WI38 (cell line): ENCODE measurements at regions not wholly inside any gene's neighbourhood (a gene's known extent, or its start where the extent isn't known, plus 50 kb on each side); places are given as distances from the start of the nearest gene placed in this dataset.

Experiments used
- H3K4me3 ChIP-seq: 2 replicates; pipeline ENCODE4 v1.5.1; 2011; ENCODE audit warnings: low read depth, mild to moderate bottlenecking, control low read depth, low read length
- TF ChIP-seq, protein P1 (sequence below): IDR thresholded peaks from 2 replicates; pipeline ENCODE4 v1.5.1; 2012; ENCODE audit warnings: low read depth, mild to moderate bottlenecking, control low read depth, low read length

DNA sequence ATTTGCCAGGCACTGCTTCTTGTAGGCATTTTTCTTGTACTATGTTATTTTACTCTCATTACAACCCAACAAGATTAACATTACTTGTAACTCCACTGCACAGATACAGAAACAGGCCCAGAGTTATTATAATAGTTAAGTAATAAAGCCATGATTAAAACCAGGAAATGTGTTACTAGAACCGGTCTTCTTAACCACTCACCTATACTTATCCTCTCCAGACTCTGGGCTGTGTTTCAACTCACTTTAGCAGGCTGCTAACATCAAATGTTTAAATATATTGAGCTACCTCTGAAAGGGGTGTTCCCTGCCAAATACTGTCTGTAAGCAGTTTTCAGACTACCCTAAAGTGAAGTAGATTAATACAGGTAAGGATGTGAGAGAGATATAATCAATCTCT lies 1227.8 kb downstream of the SORCS3 start:
- TF ChIP-seq, protein P1, sequence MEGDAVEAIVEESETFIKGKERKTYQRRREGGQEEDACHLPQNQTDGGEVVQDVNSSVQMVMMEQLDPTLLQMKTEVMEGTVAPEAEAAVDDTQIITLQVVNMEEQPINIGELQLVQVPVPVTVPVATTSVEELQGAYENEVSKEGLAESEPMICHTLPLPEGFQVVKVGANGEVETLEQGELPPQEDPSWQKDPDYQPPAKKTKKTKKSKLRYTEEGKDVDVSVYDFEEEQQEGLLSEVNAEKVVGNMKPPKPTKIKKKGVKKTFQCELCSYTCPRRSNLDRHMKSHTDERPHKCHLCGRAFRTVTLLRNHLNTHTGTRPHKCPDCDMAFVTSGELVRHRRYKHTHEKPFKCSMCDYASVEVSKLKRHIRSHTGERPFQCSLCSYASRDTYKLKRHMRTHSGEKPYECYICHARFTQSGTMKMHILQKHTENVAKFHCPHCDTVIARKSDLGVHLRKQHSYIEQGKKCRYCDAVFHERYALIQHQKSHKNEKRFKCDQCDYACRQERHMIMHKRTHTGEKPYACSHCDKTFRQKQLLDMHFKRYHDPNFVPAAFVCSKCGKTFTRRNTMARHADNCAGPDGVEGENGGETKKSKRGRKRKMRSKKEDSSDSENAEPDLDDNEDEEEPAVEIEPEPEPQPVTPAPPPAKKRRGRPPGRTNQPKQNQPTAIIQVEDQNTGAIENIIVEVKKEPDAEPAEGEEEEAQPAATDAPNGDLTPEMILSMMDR, result no peak
- H3K4me3 ChIP-seq, result no peak overlapping the region

DNA sequence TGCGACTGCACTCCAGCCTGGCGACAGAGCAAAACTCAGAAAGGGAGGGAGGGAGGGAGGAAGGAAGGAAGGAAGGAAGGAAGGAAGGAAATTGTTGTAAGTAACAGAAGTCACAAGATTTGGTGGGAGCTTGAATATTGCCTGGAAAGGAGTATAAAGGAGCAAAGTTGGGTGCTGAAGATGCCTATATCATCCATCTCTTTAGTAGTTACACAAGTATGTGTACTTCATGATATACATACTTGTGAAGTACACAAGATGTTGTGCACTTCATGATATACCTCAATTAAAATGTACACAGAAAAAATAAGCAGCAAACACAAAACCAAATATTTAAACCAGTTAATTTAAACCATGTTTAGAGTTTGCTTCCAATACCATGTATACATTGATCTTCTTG lies 1223.8 kb downstream of the SORCS3 start:
- TF ChIP-seq, protein P1, result no peak
- no peak overlapping the region for H3K4me3 ChIP-seq

DNA sequence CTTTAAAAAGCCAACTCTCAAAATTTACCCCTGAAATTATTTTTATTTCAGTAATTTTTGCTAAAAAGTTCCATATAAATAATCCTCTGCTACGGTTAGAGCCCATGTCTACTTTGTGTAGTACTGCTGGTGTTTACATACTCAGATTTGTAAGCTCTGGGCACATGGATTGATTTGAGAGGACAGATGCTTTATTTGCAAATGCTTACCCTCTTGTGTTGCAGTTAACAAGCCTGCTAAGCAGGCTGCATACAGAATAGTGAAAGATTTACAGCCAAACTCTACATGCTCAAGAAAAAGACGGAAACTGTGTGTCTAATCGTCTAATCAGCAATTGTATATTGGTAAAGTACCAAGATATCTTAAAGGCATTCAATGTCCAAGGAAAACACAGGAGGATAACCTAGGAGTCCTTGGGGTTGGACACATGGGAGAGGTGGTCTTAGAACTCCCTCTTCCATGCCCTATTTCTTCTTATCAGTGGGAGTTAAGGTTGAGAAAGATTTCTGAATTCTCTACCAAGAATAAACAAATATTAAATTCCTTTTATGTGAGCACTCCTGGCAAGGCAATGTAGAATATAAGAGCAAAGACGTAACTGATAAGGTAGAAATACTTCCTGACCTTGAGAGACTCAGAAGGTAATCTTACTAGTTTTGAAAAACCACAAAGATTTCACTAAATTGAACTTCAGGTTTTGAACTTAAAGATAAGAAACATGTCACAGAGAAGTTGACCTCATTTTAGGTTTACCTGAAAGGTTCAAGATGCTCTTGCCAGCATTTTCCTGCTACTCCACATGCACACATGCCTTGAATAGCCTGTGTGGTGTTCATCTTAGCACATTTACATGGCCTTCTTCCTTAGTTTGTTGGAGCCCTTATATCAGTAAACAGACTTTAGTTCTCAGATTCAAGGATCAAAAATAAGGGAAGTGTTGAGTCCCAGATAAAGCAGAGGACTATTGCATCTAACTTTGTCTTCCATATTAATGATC lies 1216.5 kb downstream of the SORCS3 start:
- no peak overlapping the region for H3K4me3 ChIP-seq
- TF ChIP-seq, protein P1, result no peak

DNA sequence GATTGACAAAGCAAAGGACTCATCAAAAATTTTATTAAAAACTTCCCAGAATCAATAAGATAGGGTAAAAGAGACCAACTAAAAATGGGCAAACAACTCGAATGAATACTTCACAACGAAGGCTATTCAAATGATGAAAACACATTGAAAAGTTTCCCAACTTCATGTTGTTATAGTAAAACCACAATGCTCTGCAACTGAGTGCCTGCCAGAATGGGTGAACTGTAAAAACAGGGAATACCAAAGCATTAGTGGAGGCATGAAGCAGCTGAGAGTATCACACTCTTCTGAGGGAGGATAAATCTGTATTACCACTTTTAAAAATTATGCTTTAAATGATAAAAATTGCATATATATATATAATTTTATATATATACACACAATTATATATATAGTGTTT lies 1214.7 kb downstream of the SORCS3 start:
- TF ChIP-seq, protein P1, result no peak
- no peak overlapping the region for H3K4me3 ChIP-seq

DNA sequence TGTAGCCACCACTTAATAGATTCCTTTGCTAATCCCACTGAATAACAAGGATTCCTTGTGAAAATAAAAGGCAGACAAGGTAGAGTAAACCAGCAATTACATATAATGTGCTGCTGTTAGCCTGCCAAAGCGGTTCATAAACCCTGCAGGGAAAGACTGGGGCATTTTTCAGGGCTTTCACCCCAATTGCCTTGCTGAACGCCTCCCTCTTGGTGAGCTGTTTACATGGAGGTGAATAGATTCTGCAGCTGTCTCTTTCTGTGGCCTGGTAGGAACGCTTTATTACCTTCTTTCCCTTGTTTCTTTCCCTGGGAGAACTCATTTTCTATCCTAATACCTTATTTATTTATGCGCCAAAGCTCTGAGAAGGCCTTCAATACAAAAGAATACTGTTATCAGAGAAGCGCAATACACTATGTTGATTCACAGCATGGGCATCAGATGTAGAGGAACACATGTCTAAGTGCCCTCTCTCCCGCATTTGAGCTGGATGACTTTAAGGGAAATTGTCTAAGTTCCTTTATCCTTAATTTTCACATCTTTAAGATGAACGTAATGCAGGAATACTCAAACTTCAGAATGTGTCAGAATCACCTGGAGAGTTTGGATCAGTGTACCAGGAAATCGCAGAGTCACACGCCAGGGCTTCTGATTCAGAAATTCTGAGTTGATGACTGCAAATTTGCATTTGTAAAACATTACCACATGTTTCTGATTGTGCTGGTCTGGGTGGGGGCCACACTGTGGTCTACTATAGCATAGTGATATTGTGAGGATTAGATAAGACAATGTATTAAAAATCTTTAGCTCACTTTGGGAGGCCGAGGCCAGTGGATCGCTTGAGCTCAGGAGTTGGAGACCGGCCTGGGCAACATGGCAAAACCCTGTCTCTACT lies 1203.8 kb downstream of the SORCS3 start:
- no peak overlapping the region for H3K4me3 ChIP-seq

DNA sequence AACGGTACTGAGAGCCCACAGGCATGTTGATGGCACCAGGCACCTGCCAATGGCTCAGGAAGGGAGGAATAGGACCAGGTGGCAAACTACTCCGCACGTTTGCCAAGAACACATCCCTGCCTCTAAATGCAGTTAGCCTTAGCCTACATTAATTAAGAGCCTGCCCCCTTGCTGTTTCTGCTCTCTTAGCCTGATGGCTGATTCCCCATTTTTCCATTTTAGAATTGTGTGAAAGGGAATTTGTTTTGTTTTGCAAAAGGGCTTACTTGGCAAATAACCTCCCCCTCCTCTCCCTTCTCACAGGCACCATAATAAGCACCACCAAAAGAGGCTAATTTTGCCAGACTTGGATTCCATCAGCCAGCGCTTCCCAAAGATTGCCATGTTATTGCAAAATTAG lies 1203.2 kb downstream of the SORCS3 start:
- TF ChIP-seq, protein P1, result no peak

More for the DNA sequence above, 1203.8 kb downstream of the SORCS3 start:
- TF ChIP-seq, protein P1, result no peak

More for the DNA sequence above, 1203.2 kb downstream of the SORCS3 start:
- H3K4me3 ChIP-seq, result no peak overlapping the region
